HEK293T (cell line): ENCODE measurements at regions not wholly inside any gene's neighbourhood (a gene's known extent, or its start where the extent isn't known, plus 50 kb on each side); places are given as distances from the start of the nearest gene placed in this dataset.

ENCODE experiments used
- ARNT ChIP-seq: fragments of 450-650 bp; IDR thresholded peaks from 2 replicates; pipeline ENCODE4 v1.6.1; 2017; ENCODE audit warnings: mild to moderate bottlenecking
- BHLHE40 ChIP-seq: fragments of 450-650 bp; IDR thresholded peaks from 2 replicates; pipeline ENCODE4 v1.6.1; 2016; ENCODE audit warnings: mild to moderate bottlenecking, moderate library complexity, borderline replicate concordance
- HDGF ChIP-seq: fragments of 450-650 bp; IDR thresholded peaks from 2 replicates; pipeline ENCODE4 v1.6.1; 2017; ENCODE audit warnings: antibody characterized with exemption, borderline replicate concordance
- LEF1 ChIP-seq: fragments of 450-650 bp; IDR thresholded peaks from 2 replicates; pipeline ENCODE4 v1.6.1; 2017; ENCODE audit warnings: mild to moderate bottlenecking, borderline replicate concordance
- NFRKB ChIP-seq: fragments of 450-650 bp; IDR thresholded peaks from 2 replicates; pipeline ENCODE4 v1.6.1; 2016; ENCODE audit warnings: mild to moderate bottlenecking, moderate library complexity
- SUZ12 ChIP-seq: fragments of 450-650 bp; IDR thresholded peaks from 2 replicates; pipeline ENCODE4 v1.6.1; 2016; ENCODE audit warnings: mild to moderate bottlenecking
- TARDBP ChIP-seq: fragments of 450-650 bp; IDR thresholded peaks from 2 replicates; pipeline ENCODE4 v1.6.1; 2016
- TF ChIP-seq, protein P1 (sequence below): fragments of 450-650 bp; IDR thresholded peaks from 2 replicates; pipeline ENCODE4 v1.6.1; 2016

DNA sequence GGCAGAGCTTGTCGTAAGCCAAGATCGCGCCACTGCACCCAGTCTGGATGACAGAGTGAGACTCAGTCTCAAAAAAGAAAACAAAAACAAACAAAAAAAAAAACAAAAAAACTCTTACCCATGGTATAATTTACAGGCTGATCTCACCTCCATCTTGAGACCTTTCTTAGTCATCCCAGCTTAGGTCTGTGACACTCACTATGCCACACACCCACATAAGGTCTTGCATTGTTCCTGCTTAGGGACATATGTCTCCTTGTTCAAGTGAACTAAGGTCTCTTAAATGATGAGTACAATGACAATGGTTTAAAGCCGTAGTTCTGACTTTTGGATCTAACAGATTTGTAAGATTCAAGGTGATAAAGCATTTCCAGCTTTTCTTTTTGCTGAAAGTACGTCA lies 360.2 kb upstream of the ARHGEF26 start:
- no peak for TF ChIP-seq BHLHE40
- TF ChIP-seq, protein P1, sequence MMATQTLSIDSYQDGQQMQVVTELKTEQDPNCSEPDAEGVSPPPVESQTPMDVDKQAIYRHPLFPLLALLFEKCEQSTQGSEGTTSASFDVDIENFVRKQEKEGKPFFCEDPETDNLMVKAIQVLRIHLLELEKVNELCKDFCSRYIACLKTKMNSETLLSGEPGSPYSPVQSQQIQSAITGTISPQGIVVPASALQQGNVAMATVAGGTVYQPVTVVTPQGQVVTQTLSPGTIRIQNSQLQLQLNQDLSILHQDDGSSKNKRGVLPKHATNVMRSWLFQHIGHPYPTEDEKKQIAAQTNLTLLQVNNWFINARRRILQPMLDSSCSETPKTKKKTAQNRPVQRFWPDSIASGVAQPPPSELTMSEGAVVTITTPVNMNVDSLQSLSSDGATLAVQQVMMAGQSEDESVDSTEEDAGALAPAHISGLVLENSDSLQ = no peak
- TF ChIP-seq TARDBP = no peak
- TF ChIP-seq HDGF = no peak
- no peak for TF ChIP-seq SUZ12
- TF ChIP-seq LEF1 = no peak
- no peak for TF ChIP-seq NFRKB
- no peak for TF ChIP-seq ARNT
